Fibroblast of the conjunctiva (primary cell): ENCODE measurements at regions not wholly inside any gene's neighbourhood (a gene's known extent, or its start where the extent isn't known, plus 50 kb on each side); places are given as distances from the start of the nearest gene placed in this dataset.
"Not testable (repeated sequence)": the region's sequence is repeated elsewhere in the genome, so short reads cannot be mapped to it uniquely, and the experiment has no call there.

Source experiments
- DNase-seq: peaks from one replicate; pipeline ENCODE4 v3.0.0-alpha.2; 2010; ENCODE audit warnings: low read depth

DNA sequence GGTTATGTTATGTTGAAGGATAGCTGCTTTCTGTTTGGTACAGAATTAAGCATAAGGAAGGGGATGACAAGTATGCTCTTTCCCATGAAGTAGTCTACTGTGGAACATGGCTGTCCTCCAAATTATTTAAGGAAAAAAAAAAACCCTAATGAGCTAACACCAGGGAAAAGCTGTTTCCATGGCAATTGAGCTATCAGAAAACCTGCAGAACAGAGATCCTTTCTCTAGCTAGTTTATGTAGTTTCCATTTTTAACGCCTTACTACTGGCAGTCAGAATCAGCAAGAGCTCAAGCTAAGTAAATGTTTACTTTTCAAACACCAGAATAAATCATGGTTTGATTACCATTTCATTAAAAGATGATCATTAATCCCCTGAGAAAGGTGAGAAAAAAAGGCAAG is 287.4 kb upstream of the TARS1 start:
- no peak for DNase-seq

DNA sequence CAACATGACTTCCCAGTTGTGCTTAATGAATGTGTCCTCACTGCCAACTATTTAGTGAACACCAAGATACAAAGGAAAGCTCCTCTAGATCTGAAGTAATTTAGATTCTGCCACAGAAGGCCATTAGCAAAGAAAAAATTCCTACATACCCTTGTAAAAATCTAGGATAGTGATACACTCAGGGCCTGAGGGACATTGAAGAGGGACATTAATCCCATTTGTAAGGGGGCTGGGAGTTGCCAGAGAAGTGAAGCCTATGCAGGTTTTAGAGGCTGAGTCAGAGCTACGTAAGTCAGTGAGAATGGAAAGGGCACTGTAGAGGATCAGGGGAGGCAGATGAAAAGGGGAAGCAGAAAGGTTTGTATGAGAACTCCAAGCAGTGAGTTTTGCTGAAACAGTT is 286.9 kb upstream of the TARS1 start:
- no peak for DNase-seq

DNA sequence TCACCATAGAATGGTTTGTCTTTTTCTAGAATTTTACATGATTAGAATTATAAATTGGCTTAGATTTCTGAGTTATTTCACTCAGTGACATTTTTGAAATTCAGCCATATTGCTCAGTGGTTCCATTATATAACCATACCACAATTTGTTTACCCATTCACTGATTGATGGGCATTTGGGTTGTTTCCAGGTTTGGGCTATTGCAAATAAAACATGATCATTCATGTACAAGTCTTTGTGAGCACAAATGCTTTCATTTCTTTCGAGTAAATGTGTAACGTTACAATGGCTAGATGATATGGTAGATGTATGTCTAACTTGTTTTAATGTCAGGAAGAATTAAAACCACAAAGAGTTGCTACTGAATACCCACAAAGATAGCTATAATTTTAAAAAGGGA is 279.9 kb upstream of the TARS1 start:
- no peak for DNase-seq

DNA sequence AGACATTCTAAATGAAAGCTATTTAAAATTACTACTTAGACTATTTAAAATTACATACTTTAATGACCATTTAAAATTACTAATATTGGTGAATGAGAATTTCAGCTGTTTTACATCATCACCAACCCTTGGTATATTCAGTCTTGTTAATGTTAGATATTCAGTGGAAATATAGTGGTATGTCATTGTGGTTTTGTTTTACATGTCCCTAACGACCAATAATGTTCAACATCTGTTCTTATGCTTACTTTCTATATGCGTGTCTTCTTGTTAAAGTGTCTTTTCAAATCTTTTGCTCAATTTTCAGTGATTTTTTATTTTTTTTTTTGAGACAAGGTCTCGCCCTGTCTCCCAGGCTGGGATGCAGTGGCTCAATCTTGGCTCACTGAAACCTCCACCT is 279.3 kb upstream of the TARS1 start:
- DNase-seq, result no peak

DNA sequence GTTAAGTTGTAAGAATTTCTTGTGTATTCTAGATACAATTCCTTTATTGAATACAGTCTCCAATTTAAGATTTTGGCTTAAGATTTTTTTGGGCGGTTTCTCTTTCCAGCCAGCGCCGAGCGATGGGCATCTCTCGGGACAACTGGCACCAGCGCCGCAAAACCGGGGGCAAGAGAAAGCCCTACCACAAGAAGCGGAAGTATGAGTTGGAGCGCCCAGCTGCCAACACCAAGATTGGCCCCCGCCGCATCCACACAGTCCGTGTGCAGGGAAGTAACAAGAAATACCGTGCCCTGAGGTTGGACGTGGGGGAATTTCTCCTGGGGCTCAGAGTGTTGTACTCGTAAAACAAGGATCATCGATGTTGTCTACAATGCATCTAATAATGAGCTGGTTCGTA is 278.7 kb upstream of the TARS1 start:
- DNase-seq, result no peak

DNA sequence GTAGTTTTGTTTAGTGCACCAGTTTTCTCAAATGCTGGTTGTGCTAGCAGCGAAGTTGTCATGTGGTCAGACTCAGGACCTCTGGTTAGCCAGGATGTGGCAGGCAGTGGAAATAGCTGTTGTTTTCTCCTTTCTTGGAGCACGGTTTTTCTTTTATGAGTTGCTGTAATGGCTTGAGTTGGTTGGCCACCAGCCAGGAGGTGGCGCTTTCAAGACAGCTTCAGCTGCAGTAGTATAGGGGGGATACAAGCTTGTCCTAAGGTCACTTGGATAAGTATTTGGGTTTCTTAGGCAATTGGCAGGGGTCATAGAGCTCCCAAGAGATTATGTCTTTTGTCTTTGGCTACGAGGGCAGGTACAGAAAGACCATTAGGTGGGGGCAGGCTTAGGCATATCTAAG is 274.2 kb upstream of the TARS1 start:
- no peak for DNase-seq

DNA sequence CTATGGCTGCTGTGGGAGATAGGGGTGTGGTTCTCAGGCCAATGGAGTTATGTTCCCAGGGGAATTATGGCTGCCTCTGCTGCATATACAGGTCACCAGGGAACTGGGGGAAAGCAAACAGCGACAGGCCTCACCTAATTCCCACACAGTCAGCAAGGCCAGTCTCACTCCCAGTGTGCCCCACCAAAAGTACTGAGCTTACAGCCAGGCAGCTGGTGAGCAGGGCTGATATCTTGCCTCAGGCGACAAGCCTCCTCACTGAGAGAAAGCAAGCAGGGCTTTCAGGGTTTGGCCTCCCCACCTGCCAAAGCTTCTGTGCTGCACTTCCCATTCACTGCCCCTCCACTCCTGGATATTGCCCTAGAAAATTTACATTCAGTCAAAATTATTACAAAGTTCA is 273.8 kb upstream of the TARS1 start:
- no peak for DNase-seq

DNA sequence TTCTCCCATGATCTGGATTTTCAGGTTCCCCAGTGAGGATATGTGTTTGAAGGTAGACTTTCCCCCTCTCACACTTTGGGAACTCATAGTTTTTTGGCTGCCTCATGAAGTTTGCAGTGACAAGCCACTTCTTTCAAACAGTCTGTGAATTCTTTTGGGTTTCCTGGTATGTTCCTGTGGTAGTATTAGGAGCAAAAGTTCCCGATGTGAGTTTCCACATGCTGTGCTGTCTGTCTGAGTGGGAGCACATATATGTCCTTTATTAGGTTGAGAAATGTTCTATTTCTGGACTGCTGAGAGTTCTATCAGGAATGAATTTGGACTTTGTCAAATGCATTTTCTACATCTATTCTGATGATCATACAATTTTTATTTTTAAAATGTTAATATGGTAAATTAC is 273.2 kb upstream of the TARS1 start:
- DNase-seq, result no peak

DNA sequence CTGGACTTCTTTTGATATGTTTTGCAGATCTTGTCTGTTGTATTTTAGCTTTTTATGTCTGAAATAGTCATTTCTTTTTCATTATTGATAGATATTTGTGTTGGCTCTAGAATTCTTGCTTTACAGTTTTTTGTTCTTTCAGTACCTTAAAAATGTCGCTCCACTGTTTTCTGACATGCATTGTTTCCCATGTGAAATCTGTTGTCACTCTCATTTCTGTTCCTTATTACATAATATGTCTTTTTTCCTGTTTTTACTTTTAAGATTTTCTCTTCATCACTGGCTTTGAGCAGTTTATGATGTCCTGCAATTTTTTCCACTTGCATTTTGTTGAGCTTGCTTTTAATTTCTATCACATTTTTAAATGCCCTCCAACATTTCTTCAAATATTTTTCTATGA is 270.4 kb upstream of the TARS1 start:
- DNase-seq, result no peak

DNA sequence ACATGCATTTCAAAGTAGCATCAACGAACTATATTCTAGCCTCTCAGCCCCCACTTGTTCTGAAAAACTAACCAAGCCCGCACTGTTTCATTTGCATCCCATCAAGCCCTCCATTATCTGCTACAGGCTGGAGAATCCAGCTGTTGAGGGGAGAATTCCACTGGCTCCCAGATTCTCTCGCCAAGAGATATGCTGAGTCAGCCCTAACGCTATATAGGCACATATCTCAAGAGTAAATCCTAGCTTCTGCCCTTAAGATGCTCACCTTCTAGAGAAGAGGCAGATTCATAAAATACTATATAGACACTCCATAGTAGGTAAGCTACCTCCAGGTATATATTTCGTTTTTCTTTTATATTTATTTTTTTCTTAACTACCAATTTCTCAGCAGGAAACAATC is 266.4 kb upstream of the TARS1 start:
- no peak for DNase-seq

DNA sequence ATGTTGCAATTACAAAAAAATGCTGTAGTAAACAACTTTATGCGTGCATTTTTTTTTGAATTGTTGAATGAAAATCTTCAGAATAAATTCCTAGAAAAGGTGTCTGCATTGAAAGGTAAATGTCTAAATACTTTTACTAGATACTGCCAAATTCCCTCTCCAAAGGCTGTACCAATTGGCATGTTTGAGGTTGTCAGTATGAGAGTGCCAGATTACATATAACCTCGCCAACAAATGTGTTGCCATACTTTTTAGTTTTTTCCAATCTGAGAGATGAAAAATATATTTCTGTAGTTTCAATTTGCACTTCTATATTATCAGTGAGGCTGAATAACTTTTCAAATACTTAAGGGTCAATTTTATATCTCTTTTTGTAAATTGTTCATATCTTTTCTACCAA is 261.5 kb upstream of the TARS1 start:
- no peak for DNase-seq

DNA sequence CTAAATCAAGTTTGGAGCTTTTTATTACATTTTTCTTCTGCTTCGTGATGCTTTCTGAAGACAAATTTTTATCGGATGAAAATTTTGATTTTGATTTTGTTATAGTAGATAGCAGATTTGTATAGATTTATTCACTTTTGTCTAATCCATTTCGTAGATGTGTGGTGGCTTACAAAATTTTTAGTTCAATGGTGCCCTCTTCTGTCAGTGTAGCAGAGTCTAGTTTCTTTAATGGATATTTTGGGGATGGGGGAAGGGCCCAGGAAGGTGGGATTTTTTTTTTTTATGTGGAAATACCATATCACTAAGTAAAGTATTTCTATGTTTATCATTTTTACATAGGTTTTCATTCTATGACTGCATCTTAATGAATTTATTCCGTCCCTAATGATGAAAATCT is 259.9 kb upstream of the TARS1 start:
- peak; percentile 51 for DNase-seq

DNA sequence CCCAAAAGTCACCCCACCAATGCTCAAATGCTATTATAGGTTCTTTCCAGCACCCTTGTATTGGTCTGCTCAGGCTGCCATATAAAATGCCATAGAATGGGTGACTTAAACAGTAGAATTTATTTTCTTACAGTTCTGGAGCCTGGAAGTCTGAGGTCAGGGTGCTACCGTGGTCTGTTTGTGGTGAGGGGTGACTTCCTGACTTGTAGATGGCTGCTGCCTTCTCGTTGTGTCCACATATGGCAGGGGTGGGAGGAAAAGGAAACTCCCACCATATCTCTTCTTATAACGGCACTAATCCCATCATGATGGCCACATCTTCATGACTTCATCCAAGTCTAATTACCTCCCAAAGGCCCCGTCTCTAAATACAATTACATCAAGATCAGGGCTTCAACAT is 257.8 kb upstream of the TARS1 start:
- DNase-seq, result no peak

DNA sequence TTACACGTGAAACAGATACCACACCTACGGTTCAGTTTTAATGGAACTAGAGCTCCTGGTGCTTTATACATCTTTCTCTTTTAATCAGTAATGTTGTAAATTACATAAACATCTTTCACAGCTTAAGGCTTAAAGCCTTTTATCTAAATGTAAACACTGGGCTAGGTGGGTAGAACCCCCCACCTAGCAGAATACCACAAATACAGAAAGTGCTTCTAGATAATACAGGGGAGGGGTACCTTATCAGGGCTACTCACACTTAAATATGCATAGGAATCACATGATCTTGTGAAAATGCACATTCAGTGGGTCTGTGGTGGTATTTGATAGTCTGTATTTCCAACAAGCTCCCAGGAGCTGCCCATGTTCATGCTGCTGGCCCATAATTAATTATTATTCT is 256.4 kb upstream of the TARS1 start:
- DNase-seq, result no peak

DNA sequence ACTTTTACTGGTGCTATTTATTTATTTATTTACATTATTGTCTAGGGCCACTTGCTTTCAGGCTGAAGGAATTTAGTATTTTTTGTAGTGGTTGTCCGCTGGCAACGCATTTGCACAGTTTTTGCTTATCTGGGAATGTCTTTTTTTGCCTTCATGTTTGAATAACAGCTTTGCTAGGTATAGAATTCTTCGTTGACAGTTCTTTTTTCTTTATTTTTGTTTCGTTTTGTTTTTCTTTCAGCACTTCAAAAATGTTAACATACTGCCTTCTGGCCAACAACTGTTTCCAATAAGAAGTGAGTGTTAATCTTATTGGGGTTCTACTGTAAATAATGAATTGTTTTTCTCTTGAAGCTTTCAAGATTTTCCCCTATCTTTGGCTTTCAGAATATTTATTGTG is 252.7 kb upstream of the TARS1 start:
- no peak for DNase-seq

DNA sequence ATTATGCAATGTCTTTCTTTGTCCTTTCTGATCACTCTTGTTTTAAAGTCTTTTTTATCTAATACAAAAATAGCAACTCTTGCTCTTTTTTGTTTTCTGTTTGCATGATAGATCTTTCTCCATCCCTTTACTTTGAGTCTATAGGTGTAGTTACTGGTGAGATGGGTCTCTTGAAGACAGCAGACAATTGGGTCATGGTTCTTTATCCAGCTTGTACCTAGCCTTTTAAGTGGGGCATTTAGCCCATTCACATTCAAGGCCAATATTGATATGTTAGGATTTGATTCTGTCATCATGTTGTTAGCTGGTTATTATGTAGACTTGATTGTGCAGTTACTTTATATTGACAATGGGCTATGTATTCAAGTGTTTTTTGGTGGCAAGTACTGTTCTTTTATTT is 245.9 kb upstream of the TARS1 start:
- no peak for DNase-seq

DNA sequence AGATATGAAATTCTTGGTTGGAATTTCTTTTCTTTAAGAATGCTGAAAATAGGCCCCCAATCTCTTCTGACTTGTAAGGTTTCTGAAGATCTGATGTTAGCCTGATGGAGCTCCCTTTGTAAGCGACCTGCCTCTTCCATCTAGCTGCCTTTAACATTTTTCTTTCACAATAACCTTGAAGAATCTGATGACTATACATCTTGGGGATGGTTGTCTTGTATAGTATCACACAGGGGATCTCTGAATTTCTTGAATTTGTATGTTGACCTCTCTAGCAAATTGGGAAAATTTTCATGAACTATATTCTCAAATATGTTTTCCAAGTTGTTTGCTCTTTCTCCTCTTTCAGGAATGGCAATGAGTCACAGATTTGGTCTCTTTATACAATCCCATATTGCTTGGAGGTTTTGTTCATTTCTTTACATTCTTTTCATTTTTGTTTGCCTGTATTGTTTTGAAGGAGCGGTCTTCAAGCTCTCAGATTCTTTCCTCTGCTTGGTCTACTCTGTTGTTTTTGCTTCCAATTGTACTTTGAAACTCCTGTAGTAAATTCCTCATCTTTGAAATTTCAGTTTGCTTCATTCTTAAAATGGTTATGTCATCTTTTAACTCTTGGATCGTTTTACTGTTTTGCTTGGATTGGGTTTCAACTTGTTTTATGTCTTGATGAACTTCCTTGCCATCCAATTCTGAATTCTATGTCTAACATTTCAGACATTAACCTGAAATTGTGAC is 245.2 kb upstream of the TARS1 start:
- peak; percentile 41 for DNase-seq

DNA sequence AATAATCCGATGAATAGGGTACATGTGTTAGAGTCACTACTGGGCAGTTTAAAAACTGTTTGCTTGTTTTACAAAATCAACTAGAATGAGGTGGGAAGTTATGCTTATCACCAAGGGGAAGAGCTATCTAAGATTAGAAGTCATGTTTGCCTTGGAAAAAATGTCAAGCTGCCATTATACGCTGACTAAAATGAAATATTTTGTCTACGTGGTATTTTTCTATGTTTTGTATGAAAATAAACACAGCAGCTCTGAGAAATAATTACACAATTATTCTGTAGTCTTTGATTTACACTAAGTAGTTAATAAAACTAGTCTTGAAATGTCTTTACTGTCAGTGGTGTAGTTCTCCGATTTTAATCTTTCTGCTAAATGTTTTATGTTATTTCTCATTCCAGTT is 241.9 kb upstream of the TARS1 start:
- DNase-seq, result no peak

DNA sequence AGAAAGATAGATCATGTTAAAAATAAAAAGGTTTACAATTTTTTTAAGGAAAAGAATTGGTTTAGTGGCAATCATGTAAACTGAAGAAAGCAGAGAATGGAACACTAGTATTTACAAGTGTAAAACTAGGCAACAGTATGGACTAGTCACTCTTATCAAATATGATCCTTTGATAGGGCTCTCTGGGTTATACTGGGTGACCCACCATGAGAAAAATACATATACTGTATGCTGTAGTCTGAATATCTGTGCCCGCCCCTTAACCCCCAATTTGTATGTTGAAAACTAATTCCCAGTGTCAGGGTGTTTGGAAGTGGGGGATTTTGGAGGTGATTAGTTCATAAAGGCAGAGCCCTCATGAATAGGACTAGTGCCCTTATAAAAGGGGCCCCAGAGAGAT is 236.8 kb upstream of the TARS1 start:
- no peak for DNase-seq

DNA sequence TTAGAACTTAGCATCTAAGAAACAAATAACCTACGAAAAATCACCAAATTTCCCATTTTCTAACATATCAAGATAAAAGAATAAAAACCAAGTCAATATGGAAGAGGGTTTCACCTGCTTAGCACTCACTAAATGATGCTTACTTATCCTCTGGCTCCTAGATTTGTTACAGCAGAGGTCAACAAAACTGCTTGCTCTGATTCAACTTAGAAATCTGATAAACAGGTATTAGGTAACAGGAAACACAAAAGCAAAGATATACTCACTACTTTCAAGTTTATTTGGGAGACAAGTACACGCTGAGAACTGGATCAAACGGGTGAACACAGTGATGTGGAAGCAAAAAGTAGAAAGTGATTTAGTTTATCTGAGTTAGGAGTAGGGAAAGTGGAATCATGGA is 235.7 kb upstream of the TARS1 start:
- no peak for DNase-seq

DNA sequence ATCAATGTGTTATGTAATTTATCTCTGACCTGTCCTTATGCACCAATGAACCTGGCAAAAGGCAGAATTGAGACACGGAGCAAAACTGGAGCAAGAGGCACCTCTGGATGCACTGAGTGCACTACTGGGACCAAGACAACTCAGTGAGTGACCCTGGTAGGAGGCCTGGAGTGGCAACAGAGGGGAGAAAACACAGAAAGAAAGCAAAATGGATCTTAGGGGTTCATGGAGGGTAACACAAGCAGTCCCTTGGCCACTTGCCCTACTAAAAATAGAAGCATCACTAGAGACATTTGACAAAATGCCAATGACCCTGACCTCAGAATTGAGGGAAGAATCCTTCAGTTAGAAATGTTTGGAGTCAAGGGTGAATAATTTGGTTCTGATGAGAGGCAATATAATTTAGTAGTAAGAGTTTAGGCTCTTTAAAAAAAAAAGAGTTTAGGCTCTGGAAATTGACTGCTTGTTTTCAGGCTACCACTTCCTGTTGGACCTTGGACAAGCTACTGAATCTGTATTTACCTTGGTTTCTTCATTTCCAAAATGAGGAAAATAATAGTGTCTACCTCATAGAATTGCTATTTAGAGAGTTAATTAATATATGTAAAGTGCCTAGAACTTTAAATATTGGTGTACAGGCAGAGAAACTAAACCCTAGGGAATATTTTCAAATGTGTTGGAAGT is 234.9 kb upstream of the TARS1 start:
- DNase-seq, result no peak

DNA sequence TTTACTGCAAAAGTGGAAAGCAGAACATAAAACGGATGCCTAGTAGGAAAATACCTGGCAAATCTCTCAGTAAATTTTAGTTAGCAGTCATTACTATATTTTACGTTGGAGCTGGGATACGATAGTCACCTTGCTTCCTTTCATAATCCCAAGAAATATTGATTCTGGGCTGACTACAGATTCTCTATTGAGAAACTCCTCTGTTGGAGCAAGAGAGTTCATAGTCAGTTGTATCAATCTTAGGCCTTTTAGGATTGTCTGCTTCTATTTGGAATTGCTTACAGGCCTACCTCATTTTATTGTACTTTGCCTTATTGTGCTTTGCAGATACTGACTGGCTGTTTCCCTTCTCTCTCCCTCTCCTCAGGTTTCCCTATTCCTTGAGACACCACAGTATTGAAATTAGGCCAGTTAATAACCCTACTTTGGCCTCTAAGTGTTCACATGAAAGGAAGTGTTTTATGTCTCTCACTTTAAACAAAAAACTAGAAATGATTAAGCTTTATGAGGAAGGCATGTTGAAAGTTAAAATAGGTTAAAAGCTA is 233.7 kb upstream of the TARS1 start:
- DNase-seq, result no peak

DNA sequence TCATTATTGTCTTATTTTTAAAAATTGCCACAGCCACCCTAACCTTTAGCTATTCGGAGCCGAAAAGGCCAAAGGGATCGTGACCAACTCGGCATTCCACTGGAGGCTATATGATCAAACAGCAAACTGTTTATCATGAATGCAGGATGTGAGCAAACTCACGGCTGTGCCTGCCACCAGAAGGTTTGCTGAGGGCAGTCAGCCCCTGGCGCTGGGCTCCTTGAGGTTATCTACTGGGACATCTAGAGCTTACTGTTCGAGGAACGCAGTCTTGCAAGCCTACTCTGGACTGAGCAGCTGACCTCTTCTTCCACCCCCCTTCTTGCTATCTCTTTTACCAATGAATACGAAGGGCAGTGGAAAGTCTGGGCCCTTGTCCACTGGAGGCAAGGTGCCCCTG is 231.5 kb upstream of the TARS1 start:
- DNase-seq, result no peak

DNA sequence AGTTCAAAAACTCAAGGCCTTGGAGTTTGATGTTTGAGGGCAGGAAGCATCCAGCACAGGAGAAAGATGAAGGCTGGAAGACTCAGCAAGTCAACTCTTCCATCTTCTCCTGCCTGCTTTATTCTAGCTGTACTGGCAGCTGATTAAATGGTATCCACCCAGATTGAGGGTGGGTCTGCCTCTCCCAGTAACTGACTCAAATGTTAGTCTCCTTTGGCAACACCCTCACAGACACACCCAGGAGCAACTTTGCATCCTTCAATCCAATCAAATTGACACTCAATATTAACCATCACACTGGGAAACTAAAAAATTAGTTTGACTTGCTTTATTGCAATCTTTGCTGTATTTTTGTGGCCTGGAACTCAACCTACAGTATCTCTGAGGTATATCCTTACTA is 230.5 kb upstream of the TARS1 start:
- not testable (repeated sequence) for DNase-seq
